ENCODE measurements at regions not wholly inside any gene's neighbourhood (a gene's known extent, or its start where the extent isn't known, plus 50 kb on each side); places are given as distances from the start of the nearest gene placed in this dataset.

GRCh38 chr5:36390640-36391039 lies 88.9 kb upstream of the RANBP3L start:
- ChIA-PET CTCF (no interaction called here), POLR2A (no interaction called here)
- TF ChIP-seq TCF7L2 (IDR thresholded peaks at IDR 0.05; ENCODE audit: low read depth, low read length) (no peak), REST (IDR thresholded peaks at IDR 0.05; ENCODE audit: insufficient read depth in 1 of 2, low read depth in 2 of 2, low read length in 1 of 2) (no peak)
- Histone ChIP-seq H3K27me3 (ENCODE audit: control insufficient read depth, insufficient read depth, low read length) (peaks cover 2% of the 10 kb centered on the region; the same call in 1 of the 2 replicates), H3K27ac (ENCODE audit: low read length) (no peak overlapping the region), H3K4me1 (ENCODE audit: control insufficient read depth, insufficient read depth, low read length) (no peaks in the 10 kb centered on the region), H3K4me3 (ENCODE audit: low read depth in 2 of 2, low read length in 2 of 2) (no peak overlapping the region), H3K9me3 (ENCODE audit: control insufficient read depth, insufficient read depth, low read depth, low read length) (no peaks in the 10 kb centered on the region), H3K36me3 (ENCODE audit: control insufficient read depth, insufficient read depth, low read length) (no peaks in the 10 kb centered on the region)
- BruUV-seq (replicated peaks): no TSS peak
- DNase-seq (ENCODE audit: low read depth, low spot score): no peak
- in situ Hi-C loops (cut with HindIII; ENCODE audit: low pct_unique_long_range_greater_than_20kb, low sequenced_read_pairs): no loop called here
- intact Hi-C loops (cut with micrococcal nuclease; ENCODE audit: unreplicated experiment): no loop called here
- ATAC-seq: no peak

DNA sequence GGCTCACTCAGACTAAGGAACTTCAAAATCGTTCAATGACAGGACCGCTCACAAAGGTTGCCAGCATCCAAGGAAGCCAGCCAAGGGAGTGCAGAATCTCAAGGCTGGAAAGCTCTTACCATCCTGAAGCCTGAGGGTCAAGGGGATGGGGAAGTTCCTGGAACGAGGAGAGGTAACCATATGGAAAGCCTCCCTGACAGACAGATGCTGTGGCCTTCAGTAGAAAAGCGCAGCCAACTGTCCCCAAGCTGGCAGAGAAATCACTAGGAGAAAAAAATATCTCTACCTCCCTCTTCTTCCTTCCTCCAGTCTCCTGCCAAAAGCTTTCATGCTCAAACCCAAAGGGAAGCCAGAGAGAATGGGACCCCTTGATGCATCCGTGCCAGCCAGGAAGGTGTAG lies 90.5 kb upstream of the RANBP3L start:
- ATAC-seq (no peak), DNase-seq (ENCODE audit: low read depth, low spot score) (no peak)
- Histone ChIP-seq H3K27me3 (ENCODE audit: control insufficient read depth, insufficient read depth, low read length) (peaks cover 2% of the 10 kb centered on the region; the same call in 1 of the 2 replicates), H3K27ac (ENCODE audit: low read length) (no peak overlapping the region), H3K4me3 (ENCODE audit: low read depth in 2 of 2, low read length in 2 of 2) (no peak overlapping the region), H3K36me3 (ENCODE audit: control insufficient read depth, insufficient read depth, low read length) (no peaks in the 10 kb centered on the region), H3K4me1 (ENCODE audit: control insufficient read depth, insufficient read depth, low read length) (no peaks in the 10 kb centered on the region), H3K9me3 (ENCODE audit: control insufficient read depth, insufficient read depth, low read depth, low read length) (no peaks in the 10 kb centered on the region)
- no TSS peak for BruUV-seq (replicated peaks)
- POLR2A ChIA-PET: no interaction called here
- intact Hi-C loops (cut with micrococcal nuclease; ENCODE audit: unreplicated experiment): no loop called here
- TF ChIP-seq POLR2AphosphoS5 (IDR thresholded peaks at IDR 0.05; ENCODE audit: low read depth, low read length): no peak
- TF ChIP-seq REST (IDR thresholded peaks at IDR 0.05; ENCODE audit: insufficient read depth in 1 of 2, low read depth in 2 of 2, low read length in 1 of 2): no peak
- TF ChIP-seq, protein P1, sequence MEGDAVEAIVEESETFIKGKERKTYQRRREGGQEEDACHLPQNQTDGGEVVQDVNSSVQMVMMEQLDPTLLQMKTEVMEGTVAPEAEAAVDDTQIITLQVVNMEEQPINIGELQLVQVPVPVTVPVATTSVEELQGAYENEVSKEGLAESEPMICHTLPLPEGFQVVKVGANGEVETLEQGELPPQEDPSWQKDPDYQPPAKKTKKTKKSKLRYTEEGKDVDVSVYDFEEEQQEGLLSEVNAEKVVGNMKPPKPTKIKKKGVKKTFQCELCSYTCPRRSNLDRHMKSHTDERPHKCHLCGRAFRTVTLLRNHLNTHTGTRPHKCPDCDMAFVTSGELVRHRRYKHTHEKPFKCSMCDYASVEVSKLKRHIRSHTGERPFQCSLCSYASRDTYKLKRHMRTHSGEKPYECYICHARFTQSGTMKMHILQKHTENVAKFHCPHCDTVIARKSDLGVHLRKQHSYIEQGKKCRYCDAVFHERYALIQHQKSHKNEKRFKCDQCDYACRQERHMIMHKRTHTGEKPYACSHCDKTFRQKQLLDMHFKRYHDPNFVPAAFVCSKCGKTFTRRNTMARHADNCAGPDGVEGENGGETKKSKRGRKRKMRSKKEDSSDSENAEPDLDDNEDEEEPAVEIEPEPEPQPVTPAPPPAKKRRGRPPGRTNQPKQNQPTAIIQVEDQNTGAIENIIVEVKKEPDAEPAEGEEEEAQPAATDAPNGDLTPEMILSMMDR (IDR thresholded peaks at IDR 0.05): no peak
- TF ChIP-seq SIN3A (IDR thresholded peaks at IDR 0.05; ENCODE audit: borderline replicate concordance, insufficient read depth, low read depth, low read length): no peak
- TF ChIP-seq TCF7L2 (IDR thresholded peaks at IDR 0.05; ENCODE audit: low read depth, low read length): no peak
- CTCF ChIA-PET: no interaction called here
- in situ Hi-C loops (cut with HindIII; ENCODE audit: low pct_unique_long_range_greater_than_20kb, low sequenced_read_pairs): no loop called here

All from Panc1 (cell line).